Fibroblast of skin of left quadriceps (primary cell): ENCODE measurements at regions not wholly inside any gene's neighbourhood (a gene's known extent, or its start where the extent isn't known, plus 50 kb on each side); places are given as distances from the start of the nearest gene placed in this dataset.
"Not testable (repeated sequence)": the region's sequence is repeated elsewhere in the genome, so short reads cannot be mapped to it uniquely, and the experiment has no call there.

ENCODE experiments used
- DNase-seq, 2 experiments: peaks; one replicate each; pipeline ENCODE4 v3.0.0-alpha.2; 2013; ENCODE audit warnings: low read depth in 2 of 2

DNA sequence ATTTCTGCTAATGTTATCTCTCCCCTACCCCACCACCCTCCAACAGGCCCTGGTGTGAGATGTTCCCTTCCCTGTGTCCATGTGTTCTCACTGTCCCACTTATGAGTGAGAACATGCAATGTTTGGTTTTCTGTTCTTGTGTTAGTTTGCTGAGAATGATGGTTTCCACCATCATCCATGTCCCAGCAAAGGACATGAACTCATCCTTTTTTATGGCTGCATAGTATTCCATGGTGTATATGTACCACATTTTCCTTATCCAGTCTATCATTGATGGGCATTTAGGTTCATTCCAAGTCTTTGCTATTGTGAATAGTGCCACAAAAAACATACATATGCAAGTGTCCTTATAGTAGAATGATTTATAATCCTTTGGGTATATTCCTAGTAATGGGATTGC lies 104.5 kb downstream of the ZNF33B start:
- not testable (repeated sequence) for DNase-seq

DNA sequence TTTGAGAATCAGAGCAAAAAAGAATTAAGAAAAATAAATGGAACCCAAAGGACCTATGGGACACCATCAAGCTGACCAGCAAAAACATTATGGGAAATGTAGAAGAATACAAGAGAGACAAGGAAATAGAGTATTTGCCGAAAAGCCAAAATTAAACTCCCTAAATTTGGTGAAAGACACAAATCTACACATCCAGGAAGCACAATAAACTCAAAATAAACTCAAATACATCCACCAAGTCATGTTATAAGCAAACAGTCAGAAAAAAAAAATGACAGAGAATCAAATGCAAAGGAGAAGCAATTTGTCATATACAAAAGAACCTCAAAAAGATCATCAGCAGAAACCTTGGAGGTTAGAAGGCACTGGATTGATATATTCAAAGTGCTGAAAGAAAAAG lies 105.4 kb downstream of the ZNF33B start:
- no peak for DNase-seq

DNA sequence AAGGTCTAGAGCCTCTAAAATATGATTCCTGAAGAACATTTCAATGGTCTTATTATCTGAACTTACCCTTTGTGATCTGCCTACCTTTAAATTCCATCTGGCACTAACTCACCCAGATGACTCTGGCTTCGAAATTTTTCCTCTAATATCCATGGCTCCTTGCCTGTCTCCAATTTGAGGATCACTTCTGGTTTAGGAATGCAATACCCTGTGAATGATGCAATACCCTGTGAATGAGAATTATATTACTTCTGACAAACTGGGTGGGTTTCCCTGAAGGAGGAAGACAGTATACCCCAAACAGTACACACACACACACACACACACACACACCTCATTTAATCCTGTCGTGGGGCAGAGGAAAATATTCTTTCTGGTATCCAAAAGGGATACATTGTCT lies 115.3 kb downstream of the ZNF33B start:
- no peak for DNase-seq

DNA sequence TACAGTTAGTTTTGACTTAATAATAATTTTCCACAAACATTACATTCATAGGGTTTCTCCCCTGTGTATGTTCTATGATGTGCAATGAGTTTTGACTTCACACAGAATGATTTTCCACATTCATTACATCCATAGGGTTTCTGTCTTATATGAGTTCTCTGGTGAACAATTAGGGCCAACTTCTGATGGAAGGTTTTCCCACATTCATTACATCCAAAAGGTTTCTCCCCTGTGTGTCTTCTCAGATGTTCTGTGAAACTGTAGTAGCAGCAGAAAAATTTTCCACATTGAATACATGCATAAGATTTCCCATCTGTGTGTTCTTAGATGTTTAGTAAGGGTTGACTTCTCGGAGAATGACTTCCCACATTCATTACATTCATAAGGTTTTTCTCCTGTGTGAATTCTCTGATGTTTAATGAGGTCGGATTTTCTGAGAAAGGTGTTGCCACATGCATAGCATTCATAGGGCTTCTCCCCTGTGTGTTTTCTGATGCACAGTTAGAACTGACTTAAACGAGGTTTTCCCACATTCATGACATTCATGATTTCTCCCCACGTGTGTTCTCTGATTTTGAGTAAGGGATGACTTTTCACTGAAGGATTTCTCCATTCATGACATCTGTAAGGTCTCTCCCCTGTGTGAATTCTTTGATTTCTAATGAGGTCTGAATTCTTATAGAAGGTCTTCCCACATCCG lies 118.5 kb downstream of the ZNF33B start:
- DNase-seq: no peak

DNA sequence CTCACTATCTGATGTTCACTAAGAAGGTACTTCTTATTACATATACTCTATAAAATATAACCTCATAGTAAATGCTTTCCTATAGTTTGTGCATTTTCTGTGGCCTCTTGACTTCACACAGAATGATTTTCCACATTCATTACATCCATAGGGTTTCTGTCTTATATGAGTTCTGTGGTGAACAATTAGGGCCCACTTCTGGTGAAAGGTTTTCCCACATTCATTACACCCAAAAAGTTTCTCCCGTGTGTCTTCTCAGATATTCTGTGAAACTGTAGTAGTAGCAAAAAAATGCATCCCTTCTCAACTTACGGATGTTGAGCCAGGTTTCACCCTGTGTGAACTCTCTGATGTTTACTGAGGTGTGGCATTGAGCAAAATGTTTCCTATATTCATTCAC lies 119.3 kb downstream of the ZNF33B start:
- DNase-seq: no peak

DNA sequence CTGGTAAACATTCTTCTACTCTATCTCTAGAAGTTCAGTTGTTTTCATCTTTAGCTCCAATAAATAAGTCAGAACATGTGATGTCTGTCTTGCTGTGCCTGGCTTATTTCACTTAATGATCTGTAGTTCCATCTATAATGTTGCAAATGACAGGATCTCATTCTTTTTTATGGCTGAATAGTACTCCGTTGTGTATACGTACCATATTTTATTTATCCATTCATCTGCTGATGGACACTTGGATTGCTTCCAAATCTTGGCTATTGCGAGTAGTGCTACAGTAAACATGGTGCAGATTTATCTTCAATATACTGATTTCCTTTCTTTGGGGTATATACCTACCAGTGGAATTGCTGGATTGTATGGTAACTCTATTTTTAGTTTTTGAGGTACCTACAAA lies 124.4 kb downstream of the ZNF33B start:
- no peak for DNase-seq

DNA sequence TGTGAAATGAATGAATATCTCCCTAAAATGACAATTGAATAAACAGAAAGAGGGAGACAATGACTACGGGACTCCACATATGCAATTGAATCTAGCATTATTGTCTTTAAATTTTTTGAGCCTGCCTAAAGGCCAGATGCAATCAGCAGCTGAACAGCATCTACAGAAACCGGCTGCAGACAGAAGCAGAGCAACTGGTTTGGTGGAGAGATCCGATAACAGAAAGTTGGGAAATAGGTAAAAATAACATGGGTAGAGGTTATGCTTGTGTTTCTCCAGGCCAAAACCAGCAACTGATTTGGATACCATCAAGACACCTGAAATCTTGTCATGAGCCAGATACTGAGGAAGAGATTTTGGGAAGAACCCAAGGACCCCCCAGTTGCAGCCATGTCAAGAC lies 146.6 kb downstream of the ZNF33B start:
- no peak for DNase-seq

DNA sequence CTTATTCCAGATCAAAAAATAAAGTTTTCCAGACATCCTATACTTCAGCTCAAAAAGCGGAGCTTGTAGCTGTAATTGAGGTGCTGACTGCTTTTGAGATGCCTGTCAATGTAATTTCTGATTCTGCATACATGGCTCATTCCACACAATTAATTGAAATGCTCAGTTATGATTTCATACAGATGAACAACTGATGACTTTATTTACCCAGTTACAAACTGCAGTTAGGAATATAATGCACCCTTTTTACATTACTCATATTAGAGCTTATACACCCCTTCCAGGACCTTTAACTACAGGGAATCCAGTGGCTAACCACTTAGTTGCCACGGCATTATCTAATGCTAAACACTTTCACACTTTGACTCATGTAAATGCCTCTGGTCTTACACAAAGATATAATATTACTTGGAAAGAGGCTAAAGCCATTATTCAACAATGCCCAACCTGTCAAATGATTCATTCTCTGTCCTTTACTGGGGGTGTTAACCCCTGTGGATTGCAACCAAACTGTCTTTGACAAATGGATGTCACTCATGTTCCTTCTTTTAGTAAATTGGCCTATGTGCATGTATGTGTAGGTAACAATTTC lies 147.3 kb downstream of the ZNF33B start:
- DNase-seq: no peak

DNA sequence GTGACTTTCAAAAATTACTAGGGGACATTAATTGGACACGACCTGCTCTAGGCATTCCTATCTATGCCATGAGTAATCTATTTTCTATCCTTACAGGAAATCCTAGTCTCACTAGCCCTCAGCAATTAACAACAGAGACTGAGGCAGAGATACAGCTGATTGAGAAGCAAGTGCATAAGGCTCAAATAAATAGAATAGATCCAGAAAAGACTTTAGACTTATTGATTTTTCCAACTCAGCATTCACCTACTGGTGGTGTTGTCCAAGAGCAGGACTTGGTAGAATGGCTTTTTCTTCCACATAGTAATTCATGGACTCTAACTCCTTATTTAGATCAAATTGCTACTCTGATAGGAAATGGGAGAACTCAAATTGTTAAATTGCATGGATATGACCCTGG lies 148.0 kb downstream of the ZNF33B start:
- DNase-seq: no peak

DNA sequence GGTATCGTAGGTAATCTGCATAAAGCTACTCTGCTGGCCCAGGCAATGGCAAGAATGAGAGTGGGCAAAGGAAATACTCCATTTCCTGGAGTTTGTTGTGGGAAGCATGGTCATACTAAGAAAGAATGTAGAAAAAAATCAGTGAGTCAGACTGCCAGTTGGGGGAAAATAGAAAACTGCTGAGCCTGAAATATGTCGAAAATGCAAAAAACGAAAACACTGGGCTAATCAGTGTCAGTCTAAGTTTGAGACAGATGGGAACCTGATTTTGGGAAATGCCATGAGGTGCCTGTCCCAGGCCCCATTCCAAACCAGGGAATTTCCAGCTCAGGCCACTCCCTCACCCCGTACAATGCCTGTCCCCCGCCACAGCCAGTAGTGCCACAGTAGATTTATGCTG lies 150.0 kb downstream of the ZNF33B start:
- no peak for DNase-seq

DNA sequence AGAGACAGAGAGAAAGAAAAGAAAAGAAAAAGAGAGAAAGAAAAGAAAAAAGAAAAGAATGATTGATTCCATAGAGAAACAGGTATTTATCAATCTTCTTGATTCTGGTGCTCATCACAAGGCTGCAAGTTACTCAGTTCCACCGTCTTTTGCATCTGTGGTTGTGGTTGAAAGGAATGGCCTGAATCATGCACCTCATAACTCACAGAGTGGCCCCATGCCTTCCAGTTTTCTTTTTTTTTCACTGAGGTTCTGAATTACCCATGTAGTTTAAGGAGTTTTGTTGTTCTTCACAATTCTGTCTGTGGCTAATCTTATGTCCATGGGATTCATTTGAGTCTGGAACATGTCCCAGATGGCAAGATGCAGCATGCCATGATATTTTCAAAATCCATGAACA lies 156.0 kb downstream of the ZNF33B start:
- DNase-seq: no peak

DNA sequence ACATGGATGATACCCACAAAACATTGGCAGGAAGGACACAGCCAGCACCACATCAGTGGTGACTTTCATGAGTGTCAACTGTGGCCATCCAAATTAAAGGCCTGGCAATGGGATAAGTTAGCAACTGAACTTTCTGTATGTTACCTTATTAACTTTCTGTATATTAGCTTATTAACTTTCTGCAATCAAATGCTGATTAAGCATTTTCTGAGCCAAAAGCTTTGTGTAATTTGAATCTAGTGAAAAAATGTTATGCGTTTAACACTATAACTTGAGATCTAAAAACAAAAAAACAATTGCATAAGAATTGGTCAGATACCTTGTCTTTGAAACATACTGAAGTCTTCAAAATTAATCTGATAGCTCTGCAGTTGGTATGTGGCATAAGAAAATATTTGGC lies 159.3 kb downstream of the ZNF33B start:
- no peak for DNase-seq

DNA sequence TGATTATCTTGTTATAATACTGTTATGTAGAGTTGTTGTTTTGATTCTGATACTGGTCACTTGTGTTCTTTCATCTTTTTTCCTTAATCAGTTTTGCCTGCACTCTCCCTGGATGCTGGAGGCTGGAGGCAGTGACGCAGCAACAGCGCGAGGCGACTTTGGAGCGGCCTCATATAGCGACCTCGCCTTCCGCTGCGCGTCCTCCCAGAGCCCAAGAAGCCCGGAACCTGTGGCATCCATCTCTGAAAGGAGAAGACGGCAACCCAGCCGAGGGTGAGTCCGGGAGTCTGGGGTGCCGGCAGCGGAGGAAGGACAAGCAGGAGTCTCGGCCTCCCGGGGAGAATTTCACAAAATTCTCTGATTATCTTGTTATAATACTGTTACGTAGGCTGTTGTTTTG lies 161.2 kb downstream of the ZNF33B start:
- no peak for DNase-seq

DNA sequence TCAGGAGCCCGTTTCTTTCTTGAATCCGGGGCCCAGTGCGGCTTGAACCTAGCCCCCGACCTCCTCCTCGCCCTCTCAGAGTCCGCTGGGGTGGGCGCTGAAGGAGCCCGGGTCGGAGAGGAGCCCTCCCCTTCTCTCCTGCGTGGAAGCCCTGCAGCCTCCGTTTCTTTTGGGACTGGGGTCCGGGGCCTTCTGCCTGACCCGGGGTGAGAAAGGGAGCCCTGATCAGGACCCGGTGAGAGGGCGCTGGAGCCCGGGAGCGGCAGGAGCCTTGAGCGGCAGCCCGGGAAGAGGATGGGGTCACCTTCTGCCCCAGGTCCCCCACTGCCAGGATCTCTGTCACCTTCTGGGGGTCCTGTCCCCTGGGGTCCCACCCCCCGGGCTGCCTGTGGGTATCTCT lies 162.3 kb downstream of the ZNF33B start:
- no peak for DNase-seq

DNA sequence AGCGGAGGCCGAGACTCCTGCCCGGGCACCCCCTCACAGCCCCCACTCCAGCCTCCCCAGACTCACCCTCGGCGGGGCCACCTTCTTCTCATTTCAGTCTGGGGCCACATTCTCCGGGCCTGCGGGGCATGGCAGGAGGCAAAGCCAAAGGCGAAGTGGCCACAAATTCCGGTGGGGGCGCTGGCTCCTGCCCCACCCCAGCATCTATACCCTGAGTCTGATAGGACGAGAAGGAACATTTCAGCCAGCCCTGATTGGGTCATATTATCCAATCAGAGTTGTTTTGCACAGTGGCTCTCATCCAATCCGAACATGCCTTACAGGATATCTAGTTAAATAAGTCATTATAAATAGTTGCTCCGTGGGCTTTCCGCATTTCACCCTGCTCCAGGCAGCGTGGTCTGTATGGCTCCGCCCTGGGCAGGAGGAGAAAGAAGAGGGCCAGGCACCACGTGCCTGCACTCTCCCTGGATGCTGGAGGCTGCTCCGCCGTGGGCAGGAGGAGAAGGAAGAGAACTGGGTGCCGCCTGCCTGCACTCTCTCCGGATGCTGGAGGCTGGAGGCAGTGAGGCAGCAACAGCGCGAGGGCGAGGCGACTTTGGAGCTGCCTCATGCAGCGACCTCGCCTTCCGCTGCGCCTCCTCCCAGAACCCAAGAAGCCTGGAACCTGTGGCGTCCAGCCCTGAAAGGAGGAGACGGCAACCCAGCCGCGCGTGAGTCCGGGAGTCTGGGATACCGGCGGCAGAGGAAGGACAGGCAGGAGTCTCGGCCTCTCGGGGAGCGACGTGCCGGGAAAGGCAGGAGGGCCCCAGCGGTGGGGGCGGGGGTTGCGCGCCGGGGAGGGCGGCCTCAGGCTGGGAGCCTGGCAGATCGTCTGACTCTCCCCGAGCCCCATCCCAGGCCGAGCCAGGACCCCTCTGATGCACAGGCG lies 162.9 kb downstream of the ZNF33B start:
- no peak for DNase-seq

DNA sequence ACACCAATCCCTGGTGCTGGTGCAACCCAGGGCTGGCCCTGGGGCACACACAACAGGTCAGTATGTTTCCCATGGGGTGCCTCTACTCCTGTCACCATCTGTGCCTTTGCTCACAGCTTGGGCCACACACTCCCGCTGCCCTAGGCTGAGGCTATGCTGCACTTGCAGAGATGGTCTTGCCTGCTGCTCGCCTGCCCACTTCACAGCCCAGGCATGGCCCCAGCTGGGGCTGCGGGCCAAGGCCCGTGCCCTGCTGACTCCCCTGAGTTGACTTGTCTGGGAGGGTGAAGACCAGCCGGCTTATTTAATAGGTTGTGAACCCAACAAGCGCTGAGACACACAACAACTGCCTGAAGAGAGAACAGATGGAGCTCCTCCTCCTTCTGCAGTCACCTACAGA lies 184.1 kb downstream of the ZNF33B start:
- no peak for DNase-seq

DNA sequence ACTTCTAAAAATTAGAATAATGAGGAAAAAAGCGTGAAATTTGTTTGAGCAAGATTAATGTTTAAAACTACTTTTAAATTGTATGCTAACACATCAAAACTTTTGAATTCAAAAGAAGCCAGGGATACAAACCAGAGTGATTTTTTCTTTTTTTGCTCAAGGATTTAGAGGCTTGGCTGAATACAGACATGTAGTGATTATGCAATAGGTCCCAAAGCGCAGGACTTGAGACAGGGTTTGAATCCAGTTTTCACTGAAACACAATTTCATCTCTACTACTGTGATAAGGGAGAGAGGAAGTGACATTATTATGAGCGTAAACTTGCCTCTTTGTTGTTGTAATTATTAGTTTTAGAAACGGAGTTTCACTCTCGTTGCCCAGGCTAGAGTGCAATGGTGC lies 207.3 kb downstream of the ZNF33B start:
- DNase-seq: no peak

DNA sequence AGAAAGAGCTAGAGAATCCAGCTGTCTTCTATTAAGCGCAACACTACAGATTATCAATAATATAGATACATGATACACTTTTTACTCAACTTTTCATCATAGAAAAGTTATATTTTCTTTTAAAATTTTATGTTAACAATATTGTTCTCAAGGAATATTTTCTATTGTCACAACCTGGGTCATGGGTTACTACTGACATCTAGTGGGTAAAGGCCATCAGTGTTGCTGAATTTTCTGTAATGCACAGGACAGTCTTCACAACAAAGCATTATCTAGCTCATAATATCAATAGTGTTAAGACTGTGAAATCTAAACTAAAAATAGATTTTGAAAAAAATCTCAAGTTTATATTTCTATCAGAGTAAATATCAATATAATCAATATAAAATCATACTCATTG lies 209.8 kb downstream of the ZNF33B start:
- no peak for DNase-seq

DNA sequence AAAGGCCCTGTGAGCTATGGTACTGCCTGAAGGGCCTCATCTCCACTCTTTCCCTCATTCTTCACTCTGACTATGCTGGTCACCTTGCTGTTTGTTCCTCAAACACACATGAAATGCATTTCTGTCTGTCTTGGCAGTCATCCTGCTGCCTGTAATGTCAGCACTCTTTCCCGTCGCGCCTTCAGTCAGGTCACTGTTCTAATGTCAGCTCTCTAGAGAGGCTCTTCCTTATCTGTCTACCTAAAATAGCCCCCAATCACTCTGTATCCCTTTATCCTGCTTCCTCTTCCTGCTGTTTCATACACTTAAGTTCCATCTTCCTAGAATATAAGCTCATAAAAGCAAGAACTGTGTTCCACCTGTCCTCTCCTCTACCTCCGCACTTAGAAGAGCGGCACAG lies 215.5 kb downstream of the ZNF33B start:
- DNase-seq: no peak

DNA sequence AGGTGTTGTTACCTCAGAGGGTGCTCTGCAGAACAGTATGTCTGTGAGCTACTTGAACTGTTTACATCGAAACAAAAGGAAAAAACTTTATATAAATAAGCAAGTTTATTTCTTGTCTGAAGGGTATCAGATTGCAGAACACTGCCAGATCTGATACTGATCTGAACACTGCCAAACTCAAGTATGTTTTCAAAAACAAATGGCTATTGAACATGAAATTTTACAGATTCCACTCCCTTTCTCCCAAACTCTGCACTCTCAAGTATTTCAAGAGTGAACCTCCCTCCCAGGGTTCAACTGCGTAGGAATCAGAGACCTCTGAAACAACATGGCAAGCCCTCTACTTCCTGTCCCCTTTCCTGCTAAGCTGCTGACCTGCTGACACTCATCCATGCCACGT lies 216.6 kb downstream of the ZNF33B start:
- no peak for DNase-seq

DNA sequence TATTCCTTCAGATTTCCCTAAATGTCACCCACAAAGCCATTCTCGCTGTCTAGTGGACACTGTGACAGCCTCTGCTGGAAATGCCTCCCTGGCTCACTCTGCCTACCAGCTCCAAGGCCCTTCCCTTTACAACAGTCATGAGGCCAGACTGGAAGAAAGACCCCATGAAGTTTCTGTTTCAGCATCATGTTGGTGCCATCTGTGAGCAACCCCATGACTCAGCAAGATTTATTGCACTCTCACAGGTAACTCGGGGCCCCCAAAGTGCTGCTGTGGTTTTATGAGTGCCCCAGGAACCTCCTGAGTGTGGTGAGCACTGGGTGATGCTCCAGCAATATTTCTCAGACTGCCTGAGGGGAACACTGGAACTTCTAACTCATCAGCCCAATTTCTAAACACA lies 218.6 kb downstream of the ZNF33B start:
- DNase-seq: no peak

DNA sequence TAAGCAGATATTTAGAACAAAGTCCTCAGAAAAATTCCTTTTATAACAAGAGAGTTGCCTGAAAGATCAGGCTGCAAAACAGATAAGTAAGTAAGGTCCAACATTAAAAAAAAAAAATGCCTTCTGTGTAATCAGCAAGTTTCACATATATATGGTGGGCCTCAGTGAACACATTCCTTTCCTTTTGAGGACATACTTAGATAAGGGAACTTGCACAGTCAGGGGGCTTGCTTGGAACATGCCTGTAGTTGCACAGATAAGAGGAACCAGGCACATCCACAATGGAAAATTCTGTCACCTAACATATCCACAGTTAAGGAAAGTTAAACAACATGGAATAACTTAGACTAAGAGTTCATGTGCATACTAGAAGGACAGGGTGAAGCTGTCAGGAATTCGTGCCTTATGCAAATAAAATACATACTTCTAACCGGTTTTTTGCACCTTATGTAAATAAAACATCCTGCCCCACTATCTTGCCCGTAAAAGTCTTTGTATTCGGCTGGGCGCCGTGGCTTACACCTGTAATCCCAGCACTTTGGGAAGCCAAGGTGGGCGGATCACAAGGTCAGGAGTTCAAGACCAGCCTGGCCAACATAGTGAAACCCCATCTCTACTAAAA lies 257.3 kb downstream of the ZNF33B start:
- no peak for DNase-seq
